Endothelial cell of umbilical vein (primary cell): ENCODE measurements at regions not wholly inside any gene's neighbourhood (a gene's known extent, or its start where the extent isn't known, plus 50 kb on each side); places are given as distances from the start of the nearest gene placed in this dataset.

Experiments used
- EZH2 ChIP-seq: IDR thresholded peaks from 2 replicates; pipeline ENCODE4 v1.6.1; 2012; ENCODE audit warnings: borderline replicate concordance, low read depth, mild to moderate bottlenecking, moderate library complexity, low read length, inconsistent platforms; ENCODE audit not compliant: severe bottlenecking
- FOS ChIP-seq: IDR thresholded peaks from 2 replicates; pipeline ENCODE4 v1.6.1; 2011; ENCODE audit warnings: mild to moderate bottlenecking, low read length, moderate library complexity, borderline replicate concordance; ENCODE audit not compliant: insufficient read depth
- GATA2 ChIP-seq: IDR thresholded peaks from 2 replicates; pipeline ENCODE4 v1.7.0; 2011; ENCODE audit warnings: low read depth, mild to moderate bottlenecking, moderate library complexity, mixed read lengths, low read length; ENCODE audit not compliant: insufficient read length, insufficient read depth
- JUN ChIP-seq: IDR thresholded peaks from 2 replicates; pipeline ENCODE4 v1.6.1; 2011; ENCODE audit warnings: borderline replicate concordance, low read depth; ENCODE audit not compliant: insufficient read length, insufficient read depth
- MYC ChIP-seq: IDR thresholded peaks from one replicate; pipeline ENCODE4 v1.6.1; 2011; ENCODE audit warnings: mild to moderate bottlenecking, low read depth, low read length
- POLR2A ChIP-seq: IDR thresholded peaks from 2 replicates; pipeline ENCODE4 v1.6.1; 2012; ENCODE audit warnings: low read depth, mild to moderate bottlenecking, control low read depth, low read length
- POLR2AphosphoS5 ChIP-seq: IDR thresholded peaks from 2 replicates; pipeline ENCODE4 v1.6.1; 2012; ENCODE audit warnings: low read depth, mild to moderate bottlenecking, control low read depth, low read length, moderate library complexity; ENCODE audit not compliant: insufficient read depth
- TF ChIP-seq, protein P1 (sequence below), 2 donors: IDR thresholded peaks; 1 replicate in 1 of 2; 2 replicates in 1 of 2; pipeline ENCODE4 v1.5.1; 2011; ENCODE audit warnings: low read length in 2 of 2, mild to moderate bottlenecking in 2 of 2, moderate library complexity in 2 of 2, control low read depth in 1 of 2, inconsistent platforms in 1 of 2, low read depth in 1 of 2; ENCODE audit not compliant: insufficient read depth in 1 of 2; ENCODE audit errors: extremely low read depth in 1 of 2
- TF ChIP-seq, protein P2 (sequence below): IDR thresholded peaks from 2 replicates; pipeline ENCODE4 v1.6.1; 2011; ENCODE audit not compliant: insufficient read depth, insufficient read length

DNA sequence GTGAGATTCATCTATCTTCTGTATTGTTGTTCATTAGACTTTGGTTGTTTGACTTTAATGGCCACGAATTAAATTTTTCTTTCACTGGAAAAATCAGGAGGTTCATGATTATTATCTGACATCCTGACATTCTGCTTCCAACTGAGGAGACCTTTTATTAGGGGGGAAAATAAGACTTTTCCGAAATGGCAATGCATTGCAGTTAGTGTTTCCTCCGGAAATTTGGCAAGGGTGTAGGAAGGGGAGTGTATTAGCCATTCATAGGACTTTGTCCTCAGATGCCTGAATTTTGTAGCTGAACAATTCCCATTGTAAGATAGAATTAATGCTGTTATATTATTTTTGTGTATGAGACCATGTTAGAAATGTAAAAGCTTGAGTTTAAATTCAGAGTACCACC lies 450.6 kb upstream of the TGFBR2 start:
- TF ChIP-seq POLR2AphosphoS5 (peak; percentile 55), EZH2 (no peak), POLR2A (no peak), JUN (no peak), FOS (peak; percentile 19), MYC (no peak), GATA2 (peak; percentile 90)
- TF ChIP-seq, protein P1, sequence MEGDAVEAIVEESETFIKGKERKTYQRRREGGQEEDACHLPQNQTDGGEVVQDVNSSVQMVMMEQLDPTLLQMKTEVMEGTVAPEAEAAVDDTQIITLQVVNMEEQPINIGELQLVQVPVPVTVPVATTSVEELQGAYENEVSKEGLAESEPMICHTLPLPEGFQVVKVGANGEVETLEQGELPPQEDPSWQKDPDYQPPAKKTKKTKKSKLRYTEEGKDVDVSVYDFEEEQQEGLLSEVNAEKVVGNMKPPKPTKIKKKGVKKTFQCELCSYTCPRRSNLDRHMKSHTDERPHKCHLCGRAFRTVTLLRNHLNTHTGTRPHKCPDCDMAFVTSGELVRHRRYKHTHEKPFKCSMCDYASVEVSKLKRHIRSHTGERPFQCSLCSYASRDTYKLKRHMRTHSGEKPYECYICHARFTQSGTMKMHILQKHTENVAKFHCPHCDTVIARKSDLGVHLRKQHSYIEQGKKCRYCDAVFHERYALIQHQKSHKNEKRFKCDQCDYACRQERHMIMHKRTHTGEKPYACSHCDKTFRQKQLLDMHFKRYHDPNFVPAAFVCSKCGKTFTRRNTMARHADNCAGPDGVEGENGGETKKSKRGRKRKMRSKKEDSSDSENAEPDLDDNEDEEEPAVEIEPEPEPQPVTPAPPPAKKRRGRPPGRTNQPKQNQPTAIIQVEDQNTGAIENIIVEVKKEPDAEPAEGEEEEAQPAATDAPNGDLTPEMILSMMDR (IDR thresholded peaks at IDR 0.05; ENCODE audit: extremely low read depth in 1 of 2, insufficient read depth in 1 of 2, low read depth in 1 of 2, low read length in 2 of 2), result no peak
- TF ChIP-seq, protein P2, sequence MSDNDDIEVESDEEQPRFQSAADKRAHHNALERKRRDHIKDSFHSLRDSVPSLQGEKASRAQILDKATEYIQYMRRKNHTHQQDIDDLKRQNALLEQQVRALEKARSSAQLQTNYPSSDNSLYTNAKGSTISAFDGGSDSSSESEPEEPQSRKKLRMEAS, result no peak
